ENCODE measurements at regions not wholly inside any gene's neighbourhood (a gene's known extent, or its start where the extent isn't known, plus 50 kb on each side); places are given as distances from the start of the nearest gene placed in this dataset.

DNA sequence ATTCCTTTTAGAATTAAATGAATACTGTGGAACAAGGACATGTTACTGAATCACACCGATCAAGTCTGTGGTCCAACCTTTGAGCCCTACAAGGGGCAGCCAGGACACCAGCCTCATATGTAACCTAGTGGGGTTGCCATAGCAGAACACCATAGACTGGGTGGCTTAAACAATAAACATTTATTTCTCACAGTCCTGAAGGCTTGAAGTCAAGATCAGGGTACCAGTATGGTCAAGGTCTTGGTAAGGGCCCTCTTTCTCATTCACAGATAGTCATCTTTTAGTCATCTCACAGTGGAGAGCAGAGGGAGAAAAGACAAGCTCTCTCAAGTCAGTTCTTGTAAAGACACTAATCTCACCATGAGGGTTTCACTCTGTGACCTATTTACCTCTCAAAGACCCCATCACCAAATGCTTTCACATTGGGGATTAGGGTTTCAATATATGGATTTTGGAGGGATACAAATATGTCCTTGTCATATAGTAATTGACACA is 422.5 kb downstream of the GADD45G start:
- BruUV-seq (replicated peaks) = no TSS peak
- POLR2A ChIA-PET (ENCODE audit: low non-redundant PET) = no interaction called here
- TF ChIP-seq EZH2 (IDR thresholded peaks at IDR 0.05; ENCODE audit: borderline replicate concordance, low read depth, low read length, poor library complexity, severe bottlenecking) = no peak
- TF ChIP-seq, protein P1, sequence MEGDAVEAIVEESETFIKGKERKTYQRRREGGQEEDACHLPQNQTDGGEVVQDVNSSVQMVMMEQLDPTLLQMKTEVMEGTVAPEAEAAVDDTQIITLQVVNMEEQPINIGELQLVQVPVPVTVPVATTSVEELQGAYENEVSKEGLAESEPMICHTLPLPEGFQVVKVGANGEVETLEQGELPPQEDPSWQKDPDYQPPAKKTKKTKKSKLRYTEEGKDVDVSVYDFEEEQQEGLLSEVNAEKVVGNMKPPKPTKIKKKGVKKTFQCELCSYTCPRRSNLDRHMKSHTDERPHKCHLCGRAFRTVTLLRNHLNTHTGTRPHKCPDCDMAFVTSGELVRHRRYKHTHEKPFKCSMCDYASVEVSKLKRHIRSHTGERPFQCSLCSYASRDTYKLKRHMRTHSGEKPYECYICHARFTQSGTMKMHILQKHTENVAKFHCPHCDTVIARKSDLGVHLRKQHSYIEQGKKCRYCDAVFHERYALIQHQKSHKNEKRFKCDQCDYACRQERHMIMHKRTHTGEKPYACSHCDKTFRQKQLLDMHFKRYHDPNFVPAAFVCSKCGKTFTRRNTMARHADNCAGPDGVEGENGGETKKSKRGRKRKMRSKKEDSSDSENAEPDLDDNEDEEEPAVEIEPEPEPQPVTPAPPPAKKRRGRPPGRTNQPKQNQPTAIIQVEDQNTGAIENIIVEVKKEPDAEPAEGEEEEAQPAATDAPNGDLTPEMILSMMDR (conservative IDR thresholded peaks at IDR 0.05; ENCODE audit: low read depth, low read length) = no peak

DNA sequence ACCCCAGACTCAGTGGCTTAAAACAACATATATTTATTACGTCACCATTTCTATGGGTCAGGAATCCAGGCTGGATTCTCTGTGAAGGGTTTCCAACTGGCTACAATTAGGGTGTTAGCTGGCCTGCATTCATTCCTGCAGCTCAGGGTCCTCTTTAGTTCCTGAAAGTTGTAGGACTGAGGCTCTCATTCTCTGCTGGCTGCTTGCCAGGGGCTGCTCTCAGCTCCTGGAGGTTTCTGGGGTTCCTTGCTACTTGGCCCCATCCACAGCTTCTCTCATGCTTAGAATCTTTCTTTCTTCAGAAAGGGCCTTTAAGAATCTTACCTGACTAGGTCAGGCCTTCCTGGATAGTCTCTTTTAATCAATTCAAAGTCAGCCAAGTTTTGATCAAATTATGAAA is 424.6 kb downstream of the GADD45G start:
- Histone ChIP-seq H3K4me3 (ENCODE audit: low read depth, low read length, poor library complexity, severe bottlenecking) (no peak overlapping the region), H3K27me3 (replicated peaks; ENCODE audit: insufficient read depth, low read depth, low read length, poor library complexity) (no peaks in the 10 kb centered on the region), H3K27ac (ENCODE audit: low read depth, low read length, poor library complexity, severe bottlenecking) (no peak overlapping the region), H3K4me1 (ENCODE audit: insufficient read depth, low read length, poor library complexity, severe bottlenecking) (no peaks in the 10 kb centered on the region), H3K9me3 (ENCODE audit: low read depth, low read length, poor library complexity, severe bottlenecking) (no peaks in the 10 kb centered on the region), H3K36me3 (ENCODE audit: insufficient read depth, low read length, poor library complexity, severe bottlenecking) (no peaks in the 10 kb centered on the region)
- no peak for TF ChIP-seq EZH2 (IDR thresholded peaks at IDR 0.05; ENCODE audit: borderline replicate concordance, low read depth, low read length, poor library complexity, severe bottlenecking)
- TF ChIP-seq, protein P1 (conservative IDR thresholded peaks at IDR 0.05; ENCODE audit: low read depth, low read length) = no peak
- ChIA-PET CTCF (no interaction called here), POLR2A (ENCODE audit: low non-redundant PET) (no interaction called here)
- no TSS peak for BruUV-seq (replicated peaks)
- no peak for DNase-seq (ENCODE audit: low spot score)
- intact Hi-C loops (cut with micrococcal nuclease; ENCODE audit: unreplicated experiment) = no loop called here

More for the DNA sequence above, 422.5 kb downstream of the GADD45G start:
- H3K27me3 ChIP-seq (replicated peaks; ENCODE audit: insufficient read depth, low read depth, low read length, poor library complexity) = no peaks in the 10 kb centered on the region
- no peak overlapping the region for H3K4me3 ChIP-seq (ENCODE audit: low read depth, low read length, poor library complexity, severe bottlenecking)
- no peaks in the 10 kb centered on the region for H3K4me1 ChIP-seq (ENCODE audit: insufficient read depth, low read length, poor library complexity, severe bottlenecking)
- no peaks in the 10 kb centered on the region for H3K9me3 ChIP-seq (ENCODE audit: low read depth, low read length, poor library complexity, severe bottlenecking)
- CTCF ChIA-PET = no interaction called here
- no peak for DNase-seq (ENCODE audit: low spot score)
- no peaks in the 10 kb centered on the region for H3K36me3 ChIP-seq (ENCODE audit: insufficient read depth, low read length, poor library complexity, severe bottlenecking)
- no peak overlapping the region for H3K27ac ChIP-seq (ENCODE audit: low read depth, low read length, poor library complexity, severe bottlenecking)
- intact Hi-C loops (cut with micrococcal nuclease; ENCODE audit: unreplicated experiment) = no loop called here

DNA sequence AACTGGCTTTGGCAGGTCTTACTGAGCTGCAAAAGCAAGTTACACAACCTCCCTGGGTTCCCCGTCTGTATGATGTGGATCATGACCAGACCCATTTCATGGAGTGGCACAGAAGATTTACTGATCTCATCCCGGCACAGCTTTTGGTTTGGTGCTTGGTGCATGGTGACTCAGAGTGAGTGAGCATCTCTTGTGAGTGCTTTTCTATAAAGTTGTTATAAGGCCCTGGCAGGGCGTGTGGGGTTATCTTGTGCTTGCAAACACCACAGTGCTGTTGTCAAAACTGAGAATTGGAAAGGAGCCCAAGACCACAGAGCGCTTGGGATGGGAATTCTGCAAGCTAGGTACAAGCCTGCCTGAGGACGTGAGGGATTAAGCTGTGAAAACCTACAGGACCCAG is 425.2 kb downstream of the GADD45G start:
- POLR2A ChIA-PET (ENCODE audit: low non-redundant PET) = no interaction called here
- CTCF ChIA-PET = no interaction called here

More for the DNA sequence above, 425.2 kb downstream of the GADD45G start:
- Histone ChIP-seq H3K4me3 (ENCODE audit: low read depth, low read length, poor library complexity, severe bottlenecking) (no peak overlapping the region), H3K27ac (ENCODE audit: low read depth, low read length, poor library complexity, severe bottlenecking) (no peak overlapping the region), H3K36me3 (ENCODE audit: insufficient read depth, low read length, poor library complexity, severe bottlenecking) (no peaks in the 10 kb centered on the region), H3K27me3 (replicated peaks; ENCODE audit: insufficient read depth, low read depth, low read length, poor library complexity) (no peaks in the 10 kb centered on the region), H3K4me1 (ENCODE audit: insufficient read depth, low read length, poor library complexity, severe bottlenecking) (no peaks in the 10 kb centered on the region), H3K9me3 (ENCODE audit: low read depth, low read length, poor library complexity, severe bottlenecking) (no peaks in the 10 kb centered on the region)
- no TSS peak for BruUV-seq (replicated peaks)
- TF ChIP-seq, protein P1 (conservative IDR thresholded peaks at IDR 0.05; ENCODE audit: low read depth, low read length) = no peak
- TF ChIP-seq EZH2 (IDR thresholded peaks at IDR 0.05; ENCODE audit: borderline replicate concordance, low read depth, low read length, poor library complexity, severe bottlenecking) = no peak
- no peak for DNase-seq (ENCODE audit: low spot score)
- intact Hi-C loops (cut with micrococcal nuclease; ENCODE audit: unreplicated experiment) = no loop called here
